Uterus (tissue), 2 donors: ENCODE measurements at regions not wholly inside any gene's neighbourhood (a gene's known extent, or its start where the extent isn't known, plus 50 kb on each side); places are given as distances from the start of the nearest gene placed in this dataset.

Experiments
- CTCF ChIP-seq, 4 experiments: fragments of 200-600 bp in 2 of 4; fragments of 450-650 bp in 2 of 4; sonication (generic) in 2 of 4; IDR thresholded peaks; one replicate each; pipeline ENCODE4 v1.5.1; 2016 to 2019; ENCODE audit warnings: antibody characterized with exemption in 4 of 4, mild to moderate bottlenecking in 2 of 4, moderate library complexity in 1 of 4
- POLR2A ChIP-seq, 2 donors: fragments of 450-650 bp; IDR thresholded peaks; one replicate each; pipeline ENCODE4 v1.6.1; 2016; ENCODE audit warnings: antibody characterized with exemption in 2 of 2, mild to moderate bottlenecking in 1 of 2, moderate library complexity in 1 of 2

GRCh38 chr6:1123386-1124375 lies 188.2 kb upstream of the FOXQ1 start:
- TF ChIP-seq CTCF (IDR thresholded peaks at IDR 0.05) (no peak), POLR2A (IDR thresholded peaks at IDR 0.05) (no peak)
